Astrocyte (in vitro differentiated cells and primary cell): ENCODE measurements at regions not wholly inside any gene's neighbourhood (a gene's known extent, or its start where the extent isn't known, plus 50 kb on each side); places are given as distances from the start of the nearest gene placed in this dataset.

Experiments
- CTCF ChIP-seq: IDR thresholded peaks from 2 replicates; pipeline ENCODE4 v1.5.1; 2011; ENCODE audit warnings: low read depth, mild to moderate bottlenecking, inconsistent platforms, low read length, moderate library complexity; ENCODE audit not compliant: insufficient read depth
- EZH2 ChIP-seq: IDR thresholded peaks from 2 replicates; pipeline ENCODE4 v1.6.1; 2012; ENCODE audit warnings: mild to moderate bottlenecking, low read length, inconsistent platforms; ENCODE audit not compliant: insufficient read depth

DNA sequence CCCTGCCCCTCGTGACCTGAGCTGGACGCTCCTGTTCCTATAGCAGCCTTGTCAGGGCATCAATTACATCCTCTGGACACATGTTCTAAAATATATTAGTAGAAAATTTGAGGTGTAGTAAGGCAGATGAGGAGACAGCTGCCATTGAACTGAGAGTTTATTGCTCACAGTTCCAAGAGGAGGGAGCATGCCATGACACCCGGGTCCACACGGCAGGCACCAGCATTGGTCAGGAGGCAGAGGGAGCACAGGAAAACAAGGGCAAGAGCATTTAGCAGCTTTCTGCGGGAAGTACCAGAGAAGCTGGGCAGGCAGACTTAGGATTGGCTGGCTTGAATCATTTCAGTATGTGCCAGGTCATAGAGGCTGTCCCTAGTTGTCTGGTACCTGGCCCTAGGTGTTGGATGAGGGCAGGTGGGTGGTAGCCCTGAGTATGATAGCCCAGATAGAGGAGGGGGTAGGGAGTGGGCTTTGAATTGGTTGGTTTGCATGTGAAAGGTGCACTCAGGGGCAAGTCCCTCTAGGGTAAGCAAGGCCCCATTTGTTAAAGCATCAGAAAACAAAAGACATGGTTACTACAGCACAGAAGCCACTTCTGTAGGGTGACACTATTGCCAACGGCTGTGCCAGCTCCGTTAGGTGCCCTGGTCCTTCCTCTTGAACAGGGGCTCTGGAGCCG, 223.6 kb upstream of the RAB4A start:
- no peak for TF ChIP-seq CTCF
- TF ChIP-seq EZH2 = no peak
